SJSA1 (cell line): ENCODE measurements at regions not wholly inside any gene's neighbourhood (a gene's known extent, or its start where the extent isn't known, plus 50 kb on each side); places are given as distances from the start of the nearest gene placed in this dataset.

ENCODE experiments used
- DNase-seq, 2 experiments: peaks; one replicate each; pipeline ENCODE4 v3.0.0-alpha.2; 2015 to 2020; ENCODE audit warnings: low spot score in 2 of 2, low read depth in 1 of 2
- H3K27ac ChIP-seq: fragments of 250-450 bp; sonication (Bioruptor Pico); 2 replicates; pipeline ENCODE4 v1.5.1; 2020; ENCODE audit warnings: mild to moderate bottlenecking, moderate library complexity
- H3K27me3 ChIP-seq: fragments of 250-450 bp; sonication (Bioruptor Pico); replicated peaks from 2 replicates; pipeline ENCODE4 v1.5.1; 2020; ENCODE audit warnings: mild to moderate bottlenecking, moderate library complexity
- H3K36me3 ChIP-seq: fragments of 250-450 bp; sonication (Bioruptor Pico); 2 replicates; pipeline ENCODE4 v1.5.1; 2020; ENCODE audit warnings: mild to moderate bottlenecking
- H3K4me1 ChIP-seq: fragments of 250-450 bp; sonication (Bioruptor Pico); replicated peaks from 2 replicates; pipeline ENCODE4 v1.6.1; 2021; ENCODE audit warnings: mild to moderate bottlenecking
- H3K4me3 ChIP-seq: fragments of 250-450 bp; sonication (Bioruptor Pico); 2 replicates; pipeline ENCODE4 v1.5.1; 2020; ENCODE audit warnings: mild to moderate bottlenecking
- H3K9me3 ChIP-seq: fragments of 250-450 bp; sonication (Bioruptor Pico); replicated peaks from 2 replicates; pipeline ENCODE4 v1.5.1; 2020; ENCODE audit warnings: mild to moderate bottlenecking

DNA sequence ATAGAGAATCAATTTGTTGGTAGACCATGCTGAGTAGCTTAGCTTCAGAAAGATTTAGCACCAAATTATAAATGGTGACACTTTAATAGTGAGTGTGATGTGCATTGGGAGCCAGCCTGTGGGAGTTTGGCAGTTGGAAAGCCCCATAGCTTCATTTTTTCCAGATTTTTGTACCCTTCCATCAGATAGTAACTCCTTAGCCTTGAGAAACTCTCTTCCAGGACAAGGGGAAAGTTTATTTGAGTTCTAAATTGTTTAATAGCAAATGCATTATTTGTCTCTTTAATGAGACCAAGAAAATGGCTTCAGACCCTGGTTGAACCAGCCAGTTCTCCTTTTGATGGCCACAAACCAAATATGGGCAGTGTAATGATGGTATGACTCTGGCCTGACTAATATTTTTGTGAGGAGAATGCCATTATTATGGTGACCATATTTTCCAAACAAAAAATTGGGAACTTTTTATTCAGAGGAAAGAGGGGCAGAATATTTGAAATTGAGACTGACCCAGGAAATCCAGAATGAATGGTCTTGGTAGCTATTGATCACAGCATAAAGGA lies 49.8 kb downstream of the PLCE1 start:
- Histone ChIP-seq H3K4me1 (peaks cover 31% of the 10 kb centered on the region), H3K27me3 (no peaks in the 10 kb centered on the region), H3K36me3 (no peaks in the 10 kb centered on the region; the same call in 1 of the 2 replicates), H3K4me3 (no peak overlapping the region), H3K27ac (peak overlapping the region; percentile 79), H3K9me3 (no peaks in the 10 kb centered on the region)
- DNase-seq = no peak

DNA sequence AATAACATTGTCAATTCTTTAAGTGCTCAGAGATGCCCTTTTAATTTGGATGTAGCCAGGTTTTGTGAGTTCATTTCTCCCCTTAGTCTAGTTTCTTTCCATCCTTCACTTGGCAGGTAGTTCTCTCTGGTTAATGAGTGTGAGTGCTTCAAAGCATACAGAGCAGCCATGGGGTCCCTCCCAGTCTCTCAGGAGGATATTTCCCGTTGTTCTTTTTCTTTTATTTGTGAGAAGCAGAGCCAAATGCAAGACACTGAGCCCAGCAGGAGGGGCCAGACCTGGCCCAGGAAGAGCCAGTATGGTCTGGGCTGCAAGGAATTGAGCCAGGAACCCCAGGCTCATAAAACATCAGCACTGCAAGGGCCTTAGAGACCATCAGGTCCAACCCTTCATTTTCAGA lies 52.4 kb downstream of the PLCE1 start:
- no peaks in the 10 kb centered on the region; the same call in 1 of the 2 replicates for H3K36me3 ChIP-seq
- no peaks in the 10 kb centered on the region for H3K27me3 ChIP-seq
- DNase-seq = no peak
- no peak overlapping the region for H3K27ac ChIP-seq
- H3K9me3 ChIP-seq = no peaks in the 10 kb centered on the region
- H3K4me3 ChIP-seq = no peak overlapping the region
- peaks cover 30% of the 10 kb centered on the region for H3K4me1 ChIP-seq

DNA sequence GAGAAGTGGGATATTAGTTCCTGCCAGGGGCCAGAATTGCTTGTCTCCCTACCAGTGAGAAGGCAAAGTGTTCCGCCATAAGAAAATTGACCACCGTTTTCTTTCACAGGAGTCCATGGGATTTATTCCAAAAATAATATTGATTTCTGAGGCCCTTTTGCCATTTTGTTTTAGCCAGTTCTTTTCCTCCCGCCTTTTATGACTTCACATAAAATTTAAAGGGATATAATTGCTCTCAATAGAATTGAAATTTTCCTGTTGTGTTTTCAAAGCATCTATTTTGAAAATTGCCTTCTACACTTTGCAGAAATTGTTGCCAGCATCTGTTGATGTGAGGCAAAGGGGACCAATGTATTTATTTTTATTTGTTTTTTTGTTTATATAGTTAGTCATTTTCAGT lies 53.6 kb downstream of the PLCE1 start:
- H3K27me3 ChIP-seq = no peaks in the 10 kb centered on the region
- DNase-seq = no peak

GRCh38 chr10:94049911-94050310 lies 56.2 kb downstream of the PLCE1 start:
- Histone ChIP-seq H3K4me3 (no peak overlapping the region), H3K36me3 (no peaks in the 10 kb centered on the region), H3K27me3 (no peaks in the 10 kb centered on the region), H3K27ac (no peak overlapping the region), H3K9me3 (no peaks in the 10 kb centered on the region), H3K4me1 (no peaks in the 10 kb centered on the region)
- no peak for DNase-seq

More for the DNA sequence above, 53.6 kb downstream of the PLCE1 start:
- H3K27ac ChIP-seq = no peak overlapping the region
- no peaks in the 10 kb centered on the region for H3K9me3 ChIP-seq
- peaks cover 18% of the 10 kb centered on the region for H3K4me1 ChIP-seq
- H3K4me3 ChIP-seq = no peak overlapping the region
- H3K36me3 ChIP-seq = no peaks in the 10 kb centered on the region; the same call in 1 of the 2 replicates

GRCh38 chr10:94052281-94052680 lies 58.5 kb downstream of the PLCE1 start:
- no peak for DNase-seq
- Histone ChIP-seq H3K4me3 (no peak overlapping the region), H3K27ac (no peak overlapping the region), H3K4me1 (no peaks in the 10 kb centered on the region), H3K36me3 (no peaks in the 10 kb centered on the region), H3K9me3 (no peaks in the 10 kb centered on the region), H3K27me3 (no peaks in the 10 kb centered on the region)

GRCh38 chr10:94052866-94053791 lies 59.4 kb downstream of the PLCE1 start:
- no peaks in the 10 kb centered on the region for H3K36me3 ChIP-seq
- peak overlapping the region; percentile 36 for H3K27ac ChIP-seq
- H3K9me3 ChIP-seq = no peaks in the 10 kb centered on the region
- no peak overlapping the region for H3K4me3 ChIP-seq
- no peaks in the 10 kb centered on the region for H3K27me3 ChIP-seq
- H3K4me1 ChIP-seq = no peaks in the 10 kb centered on the region
- no peak for DNase-seq

- Histone ChIP-seq H3K4me1 (no peaks in the 10 kb centered on the region), H3K27ac (no peak overlapping the region), H3K4me3 (no peak overlapping the region), H3K36me3 (no peaks in the 10 kb centered on the region), H3K9me3 (no peaks in the 10 kb centered on the region), H3K27me3 (no peaks in the 10 kb centered on the region)
- DNase-seq = no peak
Observed at GRCh38 chr10:94059178-94059883, 65.6 kb downstream of the PLCE1 start.

DNA sequence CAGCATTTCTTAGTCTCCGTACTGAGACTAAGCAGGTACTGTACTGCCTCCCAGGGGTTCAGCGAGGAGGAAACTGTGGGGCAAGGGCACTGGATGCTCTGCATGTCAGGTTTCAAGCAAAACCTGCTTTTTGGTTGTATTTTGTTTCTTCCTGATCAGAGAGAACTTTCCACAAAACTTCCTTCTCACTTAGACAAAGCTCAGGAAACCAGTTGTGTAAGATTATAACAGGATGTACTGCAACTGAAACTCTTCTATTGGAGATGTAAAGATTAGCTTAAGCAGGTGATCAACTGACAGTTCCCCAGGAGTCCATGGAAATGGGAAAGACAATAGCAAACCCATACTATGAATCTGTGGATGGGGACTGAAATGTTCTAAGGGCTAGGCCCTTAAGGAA lies 67.3 kb downstream of the PLCE1 start:
- DNase-seq = no peak
- Histone ChIP-seq H3K4me3 (no peak overlapping the region), H3K27me3 (no peaks in the 10 kb centered on the region), H3K4me1 (0 out of 2 replicates have a peak, but pooled peaks cover 3% of the 10 kb centered on the region), H3K27ac (no peak overlapping the region), H3K36me3 (no peaks in the 10 kb centered on the region), H3K9me3 (no peaks in the 10 kb centered on the region)

DNA sequence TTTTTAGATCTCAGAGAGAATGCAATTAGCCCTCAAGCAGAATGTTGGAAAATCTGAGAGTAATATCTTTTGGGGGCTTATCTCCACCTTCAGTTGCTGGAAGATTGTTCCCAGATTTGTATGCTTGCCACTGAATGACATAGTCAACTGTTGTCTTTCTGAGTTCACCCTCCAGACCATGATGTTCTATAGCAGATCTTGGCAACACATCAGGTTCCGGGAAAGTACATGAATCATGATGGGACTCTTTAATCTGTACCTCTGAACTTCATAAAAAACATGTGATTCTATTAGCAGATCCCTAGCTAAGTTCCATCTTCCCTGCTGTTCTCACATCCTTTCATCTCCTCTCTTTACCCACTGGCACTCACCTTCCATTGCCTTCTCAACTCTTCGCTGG lies 68.9 kb downstream of the PLCE1 start:
- Histone ChIP-seq H3K4me3 (no peak overlapping the region), H3K27ac (no peak overlapping the region), H3K9me3 (no peaks in the 10 kb centered on the region), H3K36me3 (no peaks in the 10 kb centered on the region; the same call in 1 of the 2 replicates), H3K27me3 (no peaks in the 10 kb centered on the region), H3K4me1 (0 out of 2 replicates have a peak, but pooled peaks cover 3% of the 10 kb centered on the region)
- no peak for DNase-seq

DNA sequence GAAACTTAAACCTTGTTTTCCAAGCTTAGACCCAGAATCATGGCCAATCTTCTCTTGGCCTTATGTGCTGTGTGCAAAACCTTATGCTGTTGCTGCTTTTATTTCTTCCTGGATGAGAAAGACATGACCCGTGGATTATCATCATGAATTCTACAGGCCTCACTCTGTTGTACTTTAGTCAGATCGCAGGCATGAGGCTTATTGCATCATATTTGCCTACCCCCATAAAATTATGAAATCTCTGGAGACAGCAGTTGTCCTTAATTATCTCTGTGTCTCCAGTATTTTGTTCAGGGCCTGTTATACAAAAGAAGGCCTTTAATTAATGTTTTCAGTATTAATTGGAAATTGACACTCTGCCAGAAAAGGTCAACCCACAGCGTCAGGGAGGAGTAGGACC lies 71.6 kb downstream of the PLCE1 start:
- H3K9me3 ChIP-seq = no peaks in the 10 kb centered on the region
- no peak overlapping the region for H3K4me3 ChIP-seq
- H3K4me1 ChIP-seq = 0 out of 2 replicates have a peak, but pooled peaks cover 3% of the 10 kb centered on the region
- H3K27me3 ChIP-seq = no peaks in the 10 kb centered on the region
- no peak for DNase-seq
- H3K27ac ChIP-seq = no peak overlapping the region
- H3K36me3 ChIP-seq = no peaks in the 10 kb centered on the region; the same call in 1 of the 2 replicates

- no peak overlapping the region for H3K27ac ChIP-seq
- no peak for DNase-seq
- no peaks in the 10 kb centered on the region for H3K27me3 ChIP-seq
- 0 out of 2 replicates have a peak, but pooled peaks cover 3% of the 10 kb centered on the region for H3K4me1 ChIP-seq
- no peak overlapping the region for H3K4me3 ChIP-seq
- H3K36me3 ChIP-seq = no peaks in the 10 kb centered on the region; the same call in 1 of the 2 replicates
- H3K9me3 ChIP-seq = no peaks in the 10 kb centered on the region
Observed at GRCh38 chr10:94065787-94066186, 72.1 kb downstream of the PLCE1 start.

- H3K4me3 ChIP-seq = no peak overlapping the region
- no peaks in the 10 kb centered on the region for H3K27me3 ChIP-seq
- no peak for DNase-seq
- H3K4me1 ChIP-seq = 0 out of 2 replicates have a peak, but pooled peaks cover 3% of the 10 kb centered on the region
- no peaks in the 10 kb centered on the region; the same call in 1 of the 2 replicates for H3K36me3 ChIP-seq
- no peaks in the 10 kb centered on the region for H3K9me3 ChIP-seq
- no peak overlapping the region for H3K27ac ChIP-seq
Observed at GRCh38 chr10:94066411-94066810, 72.7 kb downstream of the PLCE1 start.

- H3K36me3 ChIP-seq = no peaks in the 10 kb centered on the region; the same call in 1 of the 2 replicates
- no peak overlapping the region for H3K4me3 ChIP-seq
- H3K27ac ChIP-seq = no peak overlapping the region
- H3K4me1 ChIP-seq = no peaks in the 10 kb centered on the region
- DNase-seq = no peak
- no peaks in the 10 kb centered on the region for H3K27me3 ChIP-seq
- H3K9me3 ChIP-seq = no peaks in the 10 kb centered on the region
Observed at GRCh38 chr10:94069884-94070283, 76.2 kb downstream of the PLCE1 start.

- Histone ChIP-seq H3K4me3 (no peak overlapping the region), H3K36me3 (no peaks in the 10 kb centered on the region), H3K4me1 (peaks cover 33% of the 10 kb centered on the region), H3K27me3 (no peaks in the 10 kb centered on the region), H3K27ac (no peak overlapping the region), H3K9me3 (no peaks in the 10 kb centered on the region)
- DNase-seq = no peak
Observed at GRCh38 chr10:94074462-94074861, 80.7 kb downstream of the PLCE1 start.
